H9 (cell line): ENCODE measurements at regions not wholly inside any gene's neighbourhood (a gene's known extent, or its start where the extent isn't known, plus 50 kb on each side); places are given as distances from the start of the nearest gene placed in this dataset.
A peak's percentile ranks its signal among the peaks of the same experiment; 100 is the strongest.

Source experiments
- DNase-seq: peaks from one replicate; pipeline ENCODE4 v3.0.0-alpha.2; 2017
- H2AFZ ChIP-seq: one replicate; pipeline ENCODE4 v1.6.1; 2013; ENCODE audit warnings: mild to moderate bottlenecking, low read length, control low read depth, moderate library complexity
- H2AK5ac ChIP-seq: 2 replicates; pipeline ENCODE4 v1.6.1; 2013; ENCODE audit warnings: low read length, control low read depth, mixed read lengths; ENCODE audit not compliant: insufficient read length
- H2BK120ac ChIP-seq: one replicate; pipeline ENCODE4 v1.6.1; 2013; ENCODE audit warnings: low read depth, mild to moderate bottlenecking, low read length, control low read depth, inconsistent platforms; ENCODE audit not compliant: poor library complexity, severe bottlenecking
- H2BK12ac ChIP-seq: 2 replicates; pipeline ENCODE4 v1.6.1; 2013; ENCODE audit warnings: low read length, control low read depth, mixed read lengths, low read depth; ENCODE audit not compliant: insufficient read length
- H2BK15ac ChIP-seq: 2 replicates; pipeline ENCODE4 v1.6.1; 2013; ENCODE audit warnings: low read depth, low read length, control low read depth
- H2BK20ac ChIP-seq: one replicate; pipeline ENCODE4 v1.6.1; 2013; ENCODE audit warnings: low read depth, mild to moderate bottlenecking, low read length, control low read depth, inconsistent platforms; ENCODE audit not compliant: poor library complexity, severe bottlenecking
- H2BK5ac ChIP-seq: 2 replicates; pipeline ENCODE4 v1.6.1; 2013; ENCODE audit warnings: low read length, control low read depth, mixed read lengths; ENCODE audit not compliant: insufficient read length
- H3K14ac ChIP-seq: 2 replicates; pipeline ENCODE4 v1.6.1; 2013; ENCODE audit warnings: low read length, control low read depth; ENCODE audit not compliant: insufficient read depth
- H3K18ac ChIP-seq: 2 replicates; pipeline ENCODE4 v1.6.1; 2013; ENCODE audit warnings: low read depth, mild to moderate bottlenecking, mixed read lengths, low read length, control low read depth; ENCODE audit not compliant: insufficient read length
- H3K23ac ChIP-seq: 2 replicates; pipeline ENCODE4 v1.6.1; 2013; ENCODE audit warnings: low read length, control low read depth, mixed read lengths, low read depth; ENCODE audit not compliant: insufficient read length
- H3K23me2 ChIP-seq: 2 replicates; pipeline ENCODE4 v1.6.1; 2013; ENCODE audit warnings: low read depth, mild to moderate bottlenecking, mixed read lengths, low read length, control low read depth; ENCODE audit not compliant: insufficient read length, poor library complexity, severe bottlenecking
- H3K27ac ChIP-seq: 2 replicates; pipeline ENCODE4 v1.5.1; 2013; ENCODE audit warnings: low read length, control low read depth, mixed read lengths, low read depth; ENCODE audit not compliant: insufficient read length
- H3K27me3 ChIP-seq: 2 replicates; pipeline ENCODE4 v1.6.1; 2013; ENCODE audit warnings: low read length, control low read depth, inconsistent platforms; ENCODE audit not compliant: insufficient read depth
- H3K4ac ChIP-seq: 2 replicates; pipeline ENCODE4 v1.6.1; 2013; ENCODE audit warnings: low read depth, mild to moderate bottlenecking, control low read depth, inconsistent platforms, low read length, moderate library complexity
- H3K4me1 ChIP-seq: 2 replicates; pipeline ENCODE4 v1.6.1; 2013; ENCODE audit warnings: low read length, control low read depth, inconsistent platforms; ENCODE audit not compliant: insufficient read depth
- H3K4me2 ChIP-seq: 2 replicates; pipeline ENCODE4 v1.6.1; 2013; ENCODE audit warnings: low read length, control low read depth, mixed read lengths; ENCODE audit not compliant: insufficient read length, insufficient read depth
- H3K56ac ChIP-seq: 2 replicates; pipeline ENCODE4 v1.6.1; 2013; ENCODE audit warnings: low read depth, mild to moderate bottlenecking, mixed read lengths, low read length, control low read depth; ENCODE audit not compliant: insufficient read length
- H3K79me1 ChIP-seq: 2 replicates; pipeline ENCODE4 v1.6.1; 2013; ENCODE audit warnings: low read depth, mild to moderate bottlenecking, moderate library complexity, low read length, control low read depth, inconsistent platforms; ENCODE audit not compliant: insufficient read depth, poor library complexity, severe bottlenecking
- H3K79me2 ChIP-seq: 2 replicates; pipeline ENCODE4 v1.6.1; 2013; ENCODE audit warnings: low read length, control low read depth, inconsistent platforms; ENCODE audit not compliant: insufficient read depth
- H3K9ac ChIP-seq: 2 replicates; pipeline ENCODE4 v1.6.1; 2013; ENCODE audit warnings: low read length, control low read depth, mixed read lengths; ENCODE audit not compliant: insufficient read length; ENCODE audit errors: extremely low read depth
- H3K9me3 ChIP-seq: one replicate; pipeline ENCODE4 v1.6.1; 2013; ENCODE audit warnings: low read depth, low read length, inconsistent platforms; ENCODE audit not compliant: control insufficient read depth
- H3T11ph ChIP-seq: one replicate; pipeline ENCODE4 v1.6.1; 2013; ENCODE audit warnings: mild to moderate bottlenecking, low read length, control low read depth, inconsistent platforms
- H4K20me1 ChIP-seq: one replicate; pipeline ENCODE4 v1.6.1; 2013; ENCODE audit not compliant: control insufficient read depth, insufficient read length, insufficient read depth
- H4K5ac ChIP-seq: 2 replicates; pipeline ENCODE4 v1.6.1; 2013; ENCODE audit warnings: low read depth, mild to moderate bottlenecking, mixed read lengths, low read length, control low read depth; ENCODE audit not compliant: insufficient read length
- H4K8ac ChIP-seq: replicated peaks from 2 replicates; pipeline ENCODE4 v1.6.1; 2013; ENCODE audit warnings: low read length, control low read depth, mixed read lengths, low read depth; ENCODE audit not compliant: insufficient read length
- H4K91ac ChIP-seq: 2 replicates; pipeline ENCODE4 v1.6.1; 2013; ENCODE audit warnings: low read depth, mild to moderate bottlenecking, moderate library complexity, mixed read lengths, low read length, control low read depth; ENCODE audit not compliant: insufficient read length
- H3K27ac Mint-ChIP-seq, 3 experiments: 2 replicates in 2 of 3; 3 replicates in 1 of 3; pipeline ENCODE4 v1.8.0; 2020 to 2021; ENCODE audit warnings: mixed read lengths in 3 of 3, mild to moderate bottlenecking in 1 of 3, moderate library complexity in 1 of 3
- H3K27me3 Mint-ChIP-seq: 2 replicates; pipeline ENCODE4 v1.8.0; 2021; ENCODE audit warnings: low read depth, mild to moderate bottlenecking, moderate library complexity, mixed read lengths
- H3K36me3 Mint-ChIP-seq, 3 experiments: 2 replicates in 2 of 3; 3 replicates in 1 of 3; pipeline ENCODE4 v1.8.0; 2020 to 2021; ENCODE audit warnings: low read depth in 3 of 3, mixed read lengths in 3 of 3; ENCODE audit not compliant: insufficient read depth in 1 of 3
- H3K4me1 Mint-ChIP-seq, 2 experiments: 2 replicates each; pipeline ENCODE4 v1.8.0; 2020; ENCODE audit warnings: mixed read lengths in 2 of 2
- H3K4me3 Mint-ChIP-seq, 2 experiments: 2 replicates in 1 of 2; 3 replicates in 1 of 2; pipeline ENCODE4 v1.8.0; 2020 to 2021; ENCODE audit warnings: mild to moderate bottlenecking in 2 of 2, mixed read lengths in 2 of 2, moderate library complexity in 1 of 2
- H3K9me3 Mint-ChIP-seq, 2 experiments: 2 replicates in 1 of 2; 3 replicates in 1 of 2; pipeline ENCODE4 v1.8.0; 2020; ENCODE audit warnings: mild to moderate bottlenecking in 2 of 2, mixed read lengths in 2 of 2, moderate library complexity in 1 of 2
- CTCF ChIP-seq: fragments of 200-600 bp; sonication (generic); conservative IDR thresholded peaks from 3 replicates; pipeline ENCODE4 v1.8.0; 2021; ENCODE audit warnings: antibody characterized with exemption, mild to moderate bottlenecking
- WGBS: extraction: QIAGEN DNeasy Blood & Tissue Kit; methylation state at CpG from one replicate; pipeline ENCODE4 v1.1.7; 2013; ENCODE audit warnings: missing lambda C conversion rate, low lambda C conversion rate, mixed read lengths; ENCODE audit not compliant: insufficient read length; ENCODE audit errors: extremely low coverage; 5-methylcytosine and 5-hydroxymethylcytosine counted together

GRCh38 chrX:6667048-6667768 is 132.3 kb upstream of the VCX3A start:
- Histone ChIP-seq H3K14ac (no peak overlapping the region), H3K27ac (no peak overlapping the region), H3K23me2 (no peaks in the 10 kb centered on the region), H3K79me2 (no peaks in the 10 kb centered on the region), H2BK12ac (no peak overlapping the region), H3K9ac (no peak overlapping the region), H3K9me3 (no peaks in the 10 kb centered on the region), H2AFZ (no peak overlapping the region), H3K18ac (no peak overlapping the region), H3K23ac (no peak overlapping the region), H2BK5ac (no peak overlapping the region), H3K56ac (no peak overlapping the region), H4K8ac (no peak overlapping the region), H2BK20ac (no peak overlapping the region), H3K4me2 (no peak overlapping the region), H4K91ac (no peak overlapping the region), H3K4me1 (no peaks in the 10 kb centered on the region), H4K5ac (no peak overlapping the region), H3K79me1 (no peaks in the 10 kb centered on the region), H3K27me3 (no peaks in the 10 kb centered on the region), H4K20me1 (no peaks in the 10 kb centered on the region), H3T11ph (no peak overlapping the region), H2BK15ac (no peak overlapping the region), H2BK120ac (no peak overlapping the region), H2AK5ac (no peak overlapping the region), H3K4ac (no peak overlapping the region)
- H3K4me1 Mint-ChIP-seq, result peaks cover 19 to 29% of the 10 kb centered on the region in 2 experiments
- DNase-seq, result no peak
- H3K27me3 Mint-ChIP-seq, result no peaks in the 10 kb centered on the region
- peak overlapping the region in 1 of 3 experiments; percentile 37; a peak in 1 of 7 replicates for H3K27ac Mint-ChIP-seq
- peaks cover 0 to 6% of the 10 kb centered on the region in 2 experiments; a peak in 3 of 5 replicates for H3K9me3 Mint-ChIP-seq
- no CpG with 5 or more reads among the region's 5 CpGs for WGBS
- H3K36me3 Mint-ChIP-seq, result peaks cover 10 to 16% (median 11%) of the 10 kb centered on the region in 3 experiments
- TF ChIP-seq CTCF, result no peak
- H3K4me3 Mint-ChIP-seq, result no peak overlapping the region
